Mesendoderm (in vitro differentiated cells): ENCODE measurements at regions not wholly inside any gene's neighbourhood (a gene's known extent, or its start where the extent isn't known, plus 50 kb on each side); places are given as distances from the start of the nearest gene placed in this dataset.

Experiments used
- DNase-seq: peaks from one replicate; pipeline ENCODE4 v3.0.0; 2013
- H2AK5ac ChIP-seq: 2 replicates; pipeline ENCODE4 v1.6.1; 2013; ENCODE audit warnings: low read length, inconsistent platforms
- H2BK120ac ChIP-seq: 2 replicates; pipeline ENCODE4 v1.6.1; 2013; ENCODE audit warnings: low read depth, mild to moderate bottlenecking, low read length, moderate library complexity, mixed read lengths
- H2BK15ac ChIP-seq: replicated peaks from 2 replicates; pipeline ENCODE4 v1.6.1; 2013; ENCODE audit warnings: low read depth, mild to moderate bottlenecking, moderate library complexity
- H2BK5ac ChIP-seq: 2 replicates; pipeline ENCODE4 v1.6.1; 2013; ENCODE audit warnings: low read length, inconsistent platforms
- H3K18ac ChIP-seq: 2 replicates; pipeline ENCODE4 v1.6.1; 2013; ENCODE audit warnings: mild to moderate bottlenecking, low read length, mixed read lengths
- H3K23ac ChIP-seq: one replicate; pipeline ENCODE4 v1.6.1; 2013; ENCODE audit warnings: low read length
- H3K27ac ChIP-seq: 2 replicates; pipeline ENCODE4 v1.5.1; 2013; ENCODE audit warnings: low read depth, mild to moderate bottlenecking, inconsistent platforms, low read length, moderate library complexity
- H3K27me3 ChIP-seq: 2 replicates; pipeline ENCODE4 v1.6.1; 2013; ENCODE audit warnings: low read length, control low read depth, mild to moderate bottlenecking, inconsistent platforms; ENCODE audit not compliant: insufficient read depth, poor library complexity
- H3K36me3 ChIP-seq: 2 replicates; pipeline ENCODE4 v1.6.1; 2013; ENCODE audit warnings: low read length, inconsistent platforms; ENCODE audit not compliant: control insufficient read depth, insufficient read depth
- H3K4ac ChIP-seq: one replicate; pipeline ENCODE4 v1.6.1; 2013; ENCODE audit warnings: low read depth, mild to moderate bottlenecking, low read length, moderate library complexity
- H3K4me1 ChIP-seq: 2 replicates; pipeline ENCODE4 v1.6.1; 2013; ENCODE audit warnings: low read depth, low read length, inconsistent platforms; ENCODE audit not compliant: control insufficient read depth
- H3K4me2 ChIP-seq: 2 replicates; pipeline ENCODE4 v1.6.1; 2013; ENCODE audit warnings: low read length
- H3K4me3 ChIP-seq: 2 replicates; pipeline ENCODE4 v1.5.1; 2013; ENCODE audit warnings: mild to moderate bottlenecking, low read length
- H3K56ac ChIP-seq: one replicate; pipeline ENCODE4 v1.6.1; 2013; ENCODE audit warnings: low read length
- H3K79me1 ChIP-seq: 2 replicates; pipeline ENCODE4 v1.6.1; 2013; ENCODE audit warnings: low read length, inconsistent platforms
- H3K79me2 ChIP-seq: 2 replicates; pipeline ENCODE4 v1.6.1; 2013; ENCODE audit warnings: mild to moderate bottlenecking, low read length; ENCODE audit not compliant: control insufficient read depth, insufficient read depth
- H3K9ac ChIP-seq: 2 replicates; pipeline ENCODE4 v1.6.1; 2013; ENCODE audit warnings: low read length, inconsistent platforms
- H4K5ac ChIP-seq: one replicate; pipeline ENCODE4 v1.6.1; 2013; ENCODE audit warnings: low read length
- H4K8ac ChIP-seq: one replicate; pipeline ENCODE4 v1.6.1; 2013; ENCODE audit warnings: low read depth, mild to moderate bottlenecking, control low read depth, low read length, moderate library complexity
- WGBS: extraction: QIAGEN DNeasy Blood & Tissue Kit; methylation state at CpG from one replicate; pipeline ENCODE4 v1.1.7; 2013; ENCODE audit warnings: low lambda C conversion rate, missing lambda C conversion rate; ENCODE audit not compliant: insufficient coverage; ENCODE audit errors: extremely low coverage; 5-methylcytosine and 5-hydroxymethylcytosine counted together

DNA sequence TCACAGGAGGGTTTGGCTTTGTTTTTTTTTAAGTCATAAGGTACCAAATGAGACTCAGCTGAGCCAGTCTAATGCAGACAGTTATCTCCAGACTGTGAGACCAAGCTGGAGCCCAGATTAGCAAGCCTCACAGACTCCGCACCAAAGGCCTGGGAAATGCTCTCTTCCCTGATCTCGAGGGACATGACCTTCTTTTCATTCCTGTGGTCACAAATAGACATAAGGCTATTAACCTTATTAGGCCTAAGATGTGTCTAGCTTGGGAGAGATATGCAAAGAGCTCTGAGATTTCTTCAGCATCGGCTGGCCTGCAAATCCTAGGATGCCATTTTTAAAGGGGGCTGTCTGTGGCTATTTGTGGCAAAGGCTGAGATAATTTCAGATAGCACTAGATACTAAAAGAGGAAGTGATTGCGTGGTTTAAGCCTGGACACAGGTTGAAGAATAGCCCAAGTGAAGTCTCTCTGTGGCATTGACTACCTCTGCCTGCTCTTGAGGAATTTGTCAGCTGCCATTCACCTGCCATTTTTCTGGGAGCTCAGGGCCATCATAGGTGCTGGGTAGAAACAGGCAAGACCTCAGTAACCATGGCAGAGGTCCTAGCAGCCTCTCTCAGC is 301.3 kb downstream of the SIPA1L2 start:
- no peaks in the 10 kb centered on the region for H3K36me3 ChIP-seq
- no peaks in the 10 kb centered on the region for H3K79me2 ChIP-seq
- peak; percentile 55 for DNase-seq
- no peak overlapping the region for H3K27ac ChIP-seq
- H3K4ac ChIP-seq: no peak overlapping the region
- no peak overlapping the region for H4K5ac ChIP-seq
- H3K56ac ChIP-seq: no peak overlapping the region
- WGBS: no CpG with 5 or more reads among the region's 4 CpGs
- no peak overlapping the region for H2BK120ac ChIP-seq
- H3K4me3 ChIP-seq: no peak overlapping the region
- no peaks in the 10 kb centered on the region for H3K79me1 ChIP-seq
- H2BK15ac ChIP-seq: no peak overlapping the region
- H2BK5ac ChIP-seq: no peak overlapping the region
- no peaks in the 10 kb centered on the region for H3K27me3 ChIP-seq
- no peak overlapping the region for H2AK5ac ChIP-seq
- H3K4me1 ChIP-seq: no peaks in the 10 kb centered on the region
- H3K9ac ChIP-seq: no peak overlapping the region
- no peak overlapping the region for H3K23ac ChIP-seq
- no peak overlapping the region for H4K8ac ChIP-seq
- H3K18ac ChIP-seq: no peak overlapping the region
- no peak overlapping the region for H3K4me2 ChIP-seq

DNA sequence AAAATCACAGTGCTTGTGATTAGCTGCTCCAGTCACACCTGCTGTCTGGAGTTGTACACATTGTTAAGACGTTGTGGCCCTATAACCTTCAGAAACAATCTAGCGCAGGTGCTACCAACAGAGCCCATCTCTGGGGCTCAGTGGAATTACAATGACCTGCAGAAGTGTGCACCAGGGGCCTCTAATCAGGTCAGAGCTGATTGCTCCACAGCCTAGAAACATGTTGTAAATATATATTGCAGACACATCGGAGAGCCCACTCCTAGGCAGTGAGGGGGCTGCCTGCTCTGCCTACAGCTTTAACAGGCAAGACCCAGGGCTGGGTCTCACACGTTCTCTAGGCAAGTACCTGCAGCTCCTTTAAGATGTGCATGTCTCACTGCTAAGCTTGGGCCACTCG is 302.0 kb downstream of the SIPA1L2 start:
- H4K8ac ChIP-seq: no peak overlapping the region
- H3K79me1 ChIP-seq: no peaks in the 10 kb centered on the region
- no peaks in the 10 kb centered on the region for H3K79me2 ChIP-seq
- H2BK120ac ChIP-seq: no peak overlapping the region
- H2BK15ac ChIP-seq: no peak overlapping the region
- no peak overlapping the region for H3K23ac ChIP-seq
- no peak overlapping the region for H3K56ac ChIP-seq
- WGBS: no CpG with 5 or more reads among the region's 5 CpGs
- H3K4me3 ChIP-seq: no peak overlapping the region
- H3K4me1 ChIP-seq: no peaks in the 10 kb centered on the region
- H3K4me2 ChIP-seq: no peak overlapping the region
- no peak overlapping the region for H2BK5ac ChIP-seq
- no peak overlapping the region for H4K5ac ChIP-seq
- no peak overlapping the region for H3K27ac ChIP-seq
- no peaks in the 10 kb centered on the region for H3K27me3 ChIP-seq
- no peak for DNase-seq
- H3K4ac ChIP-seq: no peak overlapping the region
- H3K9ac ChIP-seq: no peak overlapping the region
- no peak overlapping the region for H3K18ac ChIP-seq
- no peaks in the 10 kb centered on the region for H3K36me3 ChIP-seq
- H2AK5ac ChIP-seq: no peak overlapping the region

DNA sequence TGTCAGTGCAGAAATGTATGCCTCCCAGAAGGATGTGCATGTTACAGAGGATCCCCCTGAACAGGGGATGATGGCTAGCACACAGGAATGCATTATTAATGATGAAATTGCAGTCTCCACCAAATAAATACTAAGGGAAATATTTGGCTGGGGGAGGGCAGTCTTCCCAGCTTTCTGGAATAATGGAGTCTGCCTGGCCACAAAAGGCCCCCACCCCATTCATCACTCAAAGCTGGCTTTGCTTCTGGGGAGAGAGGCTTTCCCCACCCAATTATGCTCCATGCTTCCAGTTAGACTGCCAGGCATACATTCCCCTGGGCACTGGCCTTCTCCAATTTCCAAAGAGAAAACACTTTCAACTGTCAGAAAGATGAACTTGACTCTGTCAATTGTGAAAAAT is 302.7 kb downstream of the SIPA1L2 start:
- Histone ChIP-seq H3K79me2 (no peaks in the 10 kb centered on the region), H2BK5ac (no peak overlapping the region), H3K23ac (no peak overlapping the region), H2AK5ac (no peak overlapping the region), H3K4me3 (no peak overlapping the region), H3K79me1 (no peaks in the 10 kb centered on the region), H3K56ac (no peak overlapping the region), H4K8ac (no peak overlapping the region), H2BK120ac (no peak overlapping the region), H4K5ac (no peak overlapping the region), H3K18ac (no peak overlapping the region), H2BK15ac (no peak overlapping the region), H3K4ac (no peak overlapping the region), H3K4me2 (no peak overlapping the region), H3K36me3 (no peaks in the 10 kb centered on the region), H3K9ac (no peak overlapping the region), H3K4me1 (no peaks in the 10 kb centered on the region), H3K27me3 (no peaks in the 10 kb centered on the region), H3K27ac (no peak overlapping the region)
- no peak for DNase-seq

DNA sequence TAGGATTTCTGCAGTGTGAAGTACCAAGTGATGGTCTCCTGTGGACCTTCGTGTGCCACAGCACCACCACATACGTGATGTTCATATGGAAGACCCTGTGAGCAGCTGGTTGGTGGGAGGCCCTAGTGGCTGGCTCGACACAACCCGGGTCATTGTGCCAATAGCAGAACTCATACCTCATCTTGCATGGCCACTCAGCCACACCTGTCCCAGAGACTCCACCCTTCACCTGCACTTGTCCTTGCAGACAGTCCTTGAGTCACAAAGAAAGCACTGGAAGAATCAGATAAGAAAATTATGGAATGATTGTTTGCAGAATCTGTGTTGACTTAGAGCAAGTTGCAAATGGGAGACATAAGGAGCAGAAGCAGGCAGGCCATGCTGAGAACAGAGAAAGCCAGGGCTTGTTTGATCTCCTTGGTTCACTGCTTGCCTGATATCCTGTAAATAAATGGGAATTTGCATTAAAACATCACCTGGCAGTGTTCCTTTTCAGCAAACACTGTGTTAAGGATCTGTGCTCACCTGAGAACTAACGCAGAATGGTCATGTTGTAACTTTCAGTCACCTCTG is 307.7 kb downstream of the SIPA1L2 start:
- no peaks in the 10 kb centered on the region for H3K36me3 ChIP-seq
- no peak overlapping the region for H2BK15ac ChIP-seq
- H2BK5ac ChIP-seq: no peak overlapping the region
- no peaks in the 10 kb centered on the region for H3K79me2 ChIP-seq
- no peaks in the 10 kb centered on the region for H3K27me3 ChIP-seq
- no peak overlapping the region for H3K56ac ChIP-seq
- no peak overlapping the region for H3K4me2 ChIP-seq
- no peak overlapping the region for H4K5ac ChIP-seq
- no peak overlapping the region for H3K18ac ChIP-seq
- no peak overlapping the region for H3K23ac ChIP-seq
- no peak overlapping the region for H3K27ac ChIP-seq
- H4K8ac ChIP-seq: no peak overlapping the region
- no peak overlapping the region for H3K4me3 ChIP-seq
- no peaks in the 10 kb centered on the region for H3K79me1 ChIP-seq
- no peaks in the 10 kb centered on the region for H3K4me1 ChIP-seq
- DNase-seq: no peak
- H2BK120ac ChIP-seq: no peak overlapping the region
- H3K4ac ChIP-seq: no peak overlapping the region
- H3K9ac ChIP-seq: no peak overlapping the region
- H2AK5ac ChIP-seq: no peak overlapping the region
- no CpG with 5 or more reads among the region's 5 CpGs for WGBS

DNA sequence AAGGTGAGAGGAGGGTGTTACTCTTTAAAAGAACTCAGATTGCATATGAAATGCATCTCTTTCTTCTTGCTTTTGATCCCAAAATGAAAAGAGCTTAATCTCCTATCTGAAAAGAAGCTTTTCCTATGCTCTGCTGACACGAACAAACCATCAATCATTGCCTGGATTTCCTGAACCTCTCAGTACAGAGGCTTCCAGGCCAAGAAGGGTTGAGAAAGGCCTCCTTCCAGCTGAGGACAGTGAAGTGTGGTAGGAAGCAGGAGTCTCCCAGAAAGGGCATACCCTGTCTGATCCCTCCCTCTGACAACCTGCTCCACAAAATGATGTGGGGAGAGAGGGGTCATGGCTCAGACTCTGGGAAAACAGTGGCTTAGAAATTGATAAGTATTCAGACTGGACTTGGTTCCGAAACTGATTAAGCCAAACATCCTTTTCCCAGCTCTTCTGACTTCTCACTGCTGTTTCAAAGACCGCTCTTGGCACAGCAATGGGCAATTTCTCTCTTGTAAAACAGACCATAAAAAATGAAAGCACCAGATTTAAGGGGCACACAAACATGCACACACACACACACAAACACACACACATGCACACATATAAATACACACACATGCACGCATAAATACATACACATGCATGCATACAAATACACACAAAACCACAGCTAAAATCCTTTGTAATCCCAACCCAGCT is 310.3 kb downstream of the SIPA1L2 start:
- H3K9ac ChIP-seq: no peak overlapping the region
- no peaks in the 10 kb centered on the region for H3K36me3 ChIP-seq
- no peak overlapping the region for H4K5ac ChIP-seq
- H3K79me1 ChIP-seq: no peaks in the 10 kb centered on the region
- no peak overlapping the region for H2BK15ac ChIP-seq
- no peak overlapping the region for H2BK5ac ChIP-seq
- DNase-seq: no peak
- H2BK120ac ChIP-seq: no peak overlapping the region
- H3K4me1 ChIP-seq: no peaks in the 10 kb centered on the region
- H3K4me3 ChIP-seq: no peak overlapping the region
- no peak overlapping the region for H3K56ac ChIP-seq
- no peak overlapping the region for H3K4ac ChIP-seq
- WGBS: no CpG with 5 or more reads among the region's 4 CpGs
- no peak overlapping the region for H4K8ac ChIP-seq
- no peak overlapping the region for H3K23ac ChIP-seq
- H3K18ac ChIP-seq: no peak overlapping the region
- no peak overlapping the region for H2AK5ac ChIP-seq
- no peaks in the 10 kb centered on the region for H3K79me2 ChIP-seq
- H3K4me2 ChIP-seq: no peak overlapping the region
- H3K27ac ChIP-seq: no peak overlapping the region
- H3K27me3 ChIP-seq: no peaks in the 10 kb centered on the region
